IPS DF 4.7 (cell line): ENCODE measurements at regions not wholly inside any gene's neighbourhood (a gene's known extent, or its start where the extent isn't known, plus 50 kb on each side); places are given as distances from the start of the nearest gene placed in this dataset.

ENCODE experiments used
- DNase-seq: peaks from one replicate; pipeline ENCODE4 v3.0.0-alpha.2; 2013; ENCODE audit warnings: low spot score; ENCODE audit errors: extremely low read depth

GRCh38 chrX:36916941-36917340 is 91.2 kb upstream of the FAM47C start:
- no peak for DNase-seq

DNA sequence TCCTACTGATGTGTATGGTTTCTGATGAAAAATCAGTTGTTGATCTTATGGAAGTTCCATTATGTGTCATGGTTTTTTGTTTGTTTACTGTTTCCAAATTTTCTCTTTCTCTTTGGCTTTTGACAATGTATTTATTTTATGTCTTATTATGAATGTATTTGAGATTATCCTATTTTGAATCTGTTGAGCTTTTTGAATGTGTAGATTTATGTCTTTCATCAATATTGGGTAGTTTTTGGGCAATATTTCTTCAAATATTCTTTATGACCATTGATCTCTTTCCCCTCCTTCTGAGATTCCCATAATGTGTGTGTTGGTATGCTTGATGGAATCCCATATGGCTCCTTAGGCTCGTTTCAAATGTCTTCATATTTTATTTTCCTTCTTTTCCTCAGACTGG is 80.5 kb upstream of the FAM47C start:
- no peak for DNase-seq

DNA sequence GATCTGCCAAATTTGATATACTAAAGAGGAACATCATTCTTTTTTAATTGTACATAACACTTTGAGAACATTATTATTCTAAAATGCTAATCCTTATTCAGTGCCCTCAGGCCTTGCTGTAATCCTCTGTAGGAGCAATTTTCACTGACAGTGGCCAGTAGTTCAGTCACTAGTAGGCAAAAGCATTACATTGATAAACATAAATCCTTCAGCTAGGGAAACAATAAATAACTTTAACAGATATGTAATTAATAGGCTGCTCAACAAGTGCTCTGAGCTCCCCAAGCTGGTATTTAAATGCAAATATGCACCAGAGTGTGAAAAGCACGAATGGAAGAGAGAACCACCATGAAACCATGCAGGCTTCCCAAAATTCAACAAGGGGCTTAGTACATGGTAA is 77.7 kb upstream of the FAM47C start:
- no peak for DNase-seq

DNA sequence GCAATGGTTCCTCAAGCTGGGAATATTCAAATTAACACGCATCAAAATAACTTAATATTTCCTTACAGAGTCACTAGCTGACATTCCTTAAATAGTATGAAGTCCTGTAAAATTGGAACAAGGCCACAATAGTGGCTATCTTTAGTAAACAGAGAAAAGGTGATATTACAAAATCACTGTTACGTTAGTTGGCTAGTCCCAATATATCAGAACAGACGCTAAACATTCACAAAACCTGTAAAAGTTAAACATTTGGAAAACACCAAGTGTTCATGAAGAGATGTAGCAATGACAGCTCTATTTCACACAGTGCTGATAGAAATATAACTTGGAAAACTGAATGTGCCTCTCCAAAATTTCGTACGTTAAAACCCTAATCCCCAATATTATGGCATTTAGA is 61.0 kb upstream of the FAM47C start:
- DNase-seq, result no peak

DNA sequence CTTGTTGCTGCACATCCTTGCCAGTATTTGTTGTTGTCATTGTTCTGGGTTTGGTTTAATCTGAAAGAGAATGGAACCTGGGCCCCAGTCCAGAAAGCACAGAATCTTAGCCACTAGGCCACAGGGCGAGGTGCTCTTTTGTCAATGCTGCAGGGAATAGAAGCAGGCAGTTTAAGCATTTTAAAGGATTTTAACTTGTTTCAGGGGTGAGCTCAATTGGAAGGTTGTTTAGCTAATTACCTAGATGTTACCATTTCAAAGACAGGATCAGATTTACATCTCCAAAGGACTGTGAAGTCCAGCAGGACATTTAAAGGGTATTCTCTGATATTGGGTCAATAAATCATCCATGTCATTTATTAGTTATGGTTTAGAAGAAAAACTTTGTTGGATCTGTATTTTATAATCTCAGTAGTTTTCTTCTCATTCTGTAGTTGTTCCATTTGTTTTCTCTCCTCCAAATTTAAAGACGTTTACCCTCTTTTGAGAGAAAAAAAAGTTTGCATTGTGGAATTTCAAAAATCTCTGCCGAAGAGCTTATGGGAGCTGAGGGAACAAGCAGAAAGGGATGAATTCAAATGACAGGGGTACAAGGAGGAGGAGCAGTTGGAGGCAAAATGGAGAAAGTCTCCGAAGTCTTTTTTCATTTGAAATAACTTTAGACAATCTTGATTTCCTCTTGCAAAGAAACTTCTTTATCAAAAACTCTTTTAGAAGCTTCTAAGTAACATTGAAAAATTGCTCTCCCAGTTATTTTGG is 57.5 kb upstream of the FAM47C start:
- DNase-seq, result no peak

DNA sequence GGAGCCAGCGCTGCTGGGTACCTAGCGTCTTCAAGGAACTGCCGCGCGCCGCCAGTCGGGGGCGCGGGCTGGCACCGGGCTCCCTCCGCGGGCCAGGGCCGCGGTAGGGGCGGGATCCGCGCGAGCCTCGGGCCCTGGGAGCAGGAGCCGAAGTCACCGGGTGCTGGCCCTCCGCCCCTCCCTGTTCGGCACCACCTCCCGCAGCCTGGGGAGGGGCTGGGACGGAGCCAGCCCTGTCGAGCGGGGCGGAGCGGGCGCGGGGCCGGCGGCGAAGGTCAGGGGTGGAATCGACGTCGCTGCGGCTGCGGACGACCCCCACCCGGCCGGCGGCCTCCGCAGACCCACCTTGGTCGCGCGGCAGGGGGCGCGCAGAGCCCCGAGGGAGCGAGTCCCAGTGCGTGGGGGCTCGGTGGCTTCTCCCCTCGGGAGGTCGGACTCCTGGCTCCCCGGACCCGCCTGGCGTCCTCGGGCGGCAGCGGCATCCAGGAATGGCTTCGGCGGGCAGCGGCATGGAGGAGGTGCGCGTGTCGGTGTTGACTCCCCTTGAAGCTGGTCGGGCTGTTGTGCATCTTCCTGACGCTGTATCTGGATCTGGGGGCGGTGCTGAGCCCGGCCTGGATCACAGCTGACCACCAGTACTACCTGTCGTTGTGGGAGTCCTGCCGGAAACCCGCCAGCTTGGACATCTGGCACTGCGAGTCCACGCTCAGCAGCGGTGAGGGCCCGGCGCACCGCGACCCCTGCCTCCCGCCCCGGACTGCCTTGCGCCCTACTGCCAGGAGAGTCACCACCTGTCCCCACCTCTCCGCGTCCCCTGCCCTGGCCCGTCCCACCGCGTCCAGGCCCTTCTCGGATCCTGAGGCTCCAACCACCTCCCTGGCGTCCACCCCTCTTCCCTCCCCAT is 50.5 kb upstream of the FAM47C start:
- DNase-seq, result no peak
